ENCODE measurements at regions not wholly inside any gene's neighbourhood (a gene's known extent, or its start where the extent isn't known, plus 50 kb on each side); places are given as distances from the start of the nearest gene placed in this dataset.

- Histone ChIP-seq H3K4me3 (no peak overlapping the region), H3K4me2 (ENCODE audit: insufficient read depth, low read length) (no peak overlapping the region), H3K36me3 (ENCODE audit: control insufficient read depth, insufficient read depth, low read length) (no peaks in the 10 kb centered on the region), H3K9me1 (ENCODE audit: control insufficient read depth, insufficient read depth, low read length) (no peaks in the 10 kb centered on the region), H3K9me3 (replicated peaks; ENCODE audit: control insufficient read depth, insufficient read depth, low read depth, low read length) (no peaks in the 10 kb centered on the region), H4K20me1 (replicated peaks; ENCODE audit: control insufficient read depth, insufficient read depth, low read length) (no peaks in the 10 kb centered on the region), H3K27me3 (ENCODE audit: control insufficient read depth in 2 of 2, insufficient read depth in 2 of 2, low read length in 2 of 2) (no peaks in the 10 kb centered on the region), H3K9ac (ENCODE audit: insufficient read depth in 1 of 2, low read depth in 2 of 2, low read length in 2 of 2) (no peak overlapping the region), H2AFZ (ENCODE audit: low read depth, low read length) (no peak overlapping the region), H3K79me2 (ENCODE audit: control insufficient read depth, insufficient read depth, low read length) (no peaks in the 10 kb centered on the region), H3K27ac (ENCODE audit: extremely low read depth, low read depth, low read length) (no peak overlapping the region), H3K4me1 (replicated peaks in 1 of 2; ENCODE audit: control insufficient read depth in 2 of 2, insufficient read depth in 2 of 2, low read length in 2 of 2) (no peaks in the 10 kb centered on the region)
- CTCF ChIA-PET (ENCODE audit: low intra/inter-chr PET ratio): no interaction called here
- POLR2A ChIA-PET: no interaction called here
- intact Hi-C loops (cut with micrococcal nuclease): no loop called here
- DNase-seq (ENCODE audit: extremely low read depth in 1 of 4, low spot score in 3 of 4) (no peak), FAIRE-seq (no peak), ATAC-seq (no peak)
- 0% methylated on average over 2 of the region's 2 CpGs for WGBS (ENCODE audit: insufficient coverage, low coverage, missing lambda C conversion rate)
- BruUV-seq (replicated peaks): no TSS peak
- in situ Hi-C loops (cut with MboI): no loop called here
- TF ChIP-seq KDM1A (IDR thresholded peaks at IDR 0.05): no peak
- no peak for TF ChIP-seq SRSF9 (IDR thresholded peaks at IDR 0.05; ENCODE audit: borderline replicate concordance, low read depth, low read length)
- peak; percentile 54 for TF ChIP-seq ZNF316 (IDR thresholded peaks at IDR 0.05)
- no peak for TF ChIP-seq NFATC3 (IDR thresholded peaks at IDR 0.05)
- no peak for TF ChIP-seq ELK1 (CRISPR knock-in tag; IDR thresholded peaks at IDR 0.05)
- TF ChIP-seq KLF6 (CRISPR knock-in tag; IDR thresholded peaks at IDR 0.05; ENCODE audit: borderline replicate concordance): no peak
- TF ChIP-seq MBD1 (CRISPR knock-in tag; IDR thresholded peaks at IDR 0.05): no peak
- no peak for TF ChIP-seq RBM14 (IDR thresholded peaks at IDR 0.05; ENCODE audit: borderline replicate concordance, insufficient read depth, low read depth, low read length)
- no peak for TF ChIP-seq ZBTB34 (CRISPR knock-in tag; IDR thresholded peaks at IDR 0.05)
- no peak for TF ChIP-seq NR0B1 (IDR thresholded peaks at IDR 0.05; ENCODE audit: partially characterized antibody)
- TF ChIP-seq KAT8 (IDR thresholded peaks at IDR 0.05; ENCODE audit: low read depth): no peak
- TF ChIP-seq C11orf30 (IDR thresholded peaks at IDR 0.05; ENCODE audit: low read depth): peak; percentile 37; the same call in 1 of the 2 replicates
- no peak for TF ChIP-seq CBFA2T2 (conservative IDR thresholded peaks at IDR 0.05)
- TF ChIP-seq ZNF212 (CRISPR knock-in tag; IDR thresholded peaks at IDR 0.05): no peak
- peak; percentile 79 for TF ChIP-seq MAFK (IDR thresholded peaks at IDR 0.05; ENCODE audit: low read length)
- TF ChIP-seq ZNF655 (CRISPR knock-in tag; IDR thresholded peaks at IDR 0.05): no peak
- TF ChIP-seq RBM17 (IDR thresholded peaks at IDR 0.05; ENCODE audit: borderline replicate concordance, low read depth, low read length): no peak
- no peak for TF ChIP-seq ZNF77 (CRISPR knock-in tag; IDR thresholded peaks at IDR 0.05)
Observed at GRCh38 chr14:80074900-80075574, 136.3 kb downstream of the DIO2 start.
